GM12878 (cell line): ENCODE measurements at regions not wholly inside any gene's neighbourhood (a gene's known extent, or its start where the extent isn't known, plus 50 kb on each side); places are given as distances from the start of the nearest gene placed in this dataset.
A peak's percentile ranks its signal among the peaks of the same experiment; 100 is the strongest.

Experiments used
- ATAC-seq: fragments of 200-7000 bp; cut with Tn5 transposase; 3 replicates; pipeline ENCODE4 v1.9.1; 2020; ENCODE audit warnings: mild to moderate bottlenecking, moderate library complexity
- BruUV-seq: library from RNA; stranded (reverse); fragments of 400-500 nt; replicated peaks from 2 replicates; lab custom pipeline; 2021; lab: Mats Ljungman, UMichigan
- CTCF ChIA-PET: fragments of 300-600 bp; sonication (Branson Sonifier 250); formaldehyde crosslinking; extraction: SDS; loops from one replicate; lab custom pipeline; 2021; ENCODE audit warnings: inconsistent platforms; lab: Yijun Ruan, JAX
- POLR2A ChIA-PET: fragments of 350-600 bp; formaldehyde crosslinking; extraction: SDS; loops from one replicate; lab custom pipeline; 2021; ENCODE audit warnings: inconsistent platforms; lab: Charles Lee
- RAD21 ChIA-PET: fragments of 300-600 bp; sonication (Branson Sonifier 250); formaldehyde crosslinking; loops from one replicate; lab custom pipeline; 2023; ENCODE audit warnings: antibody characterized with exemption; ENCODE audit not compliant: unreplicated experiment; lab: Charles Lee
- SMC1A ChIA-PET: fragments of 300-600 bp; sonication (Branson Sonifier 250); formaldehyde crosslinking; loops from one replicate; lab custom pipeline; 2023; ENCODE audit not compliant: unreplicated experiment, uncharacterized antibody; lab: Charles Lee
- DNase-seq: peaks from one replicate; pipeline ENCODE4 v3.0.0-alpha.2; 2011; ENCODE audit warnings: low read depth, low spot score
- FAIRE-seq: peaks from 3 replicates; lab custom pipeline; 2011; peaks lifted over from hg19 to GRCh38; lab: Jason Lieb, UNC
- H2AFZ ChIP-seq: 2 replicates; pipeline ENCODE4 v1.6.0; 2011; ENCODE audit warnings: low read depth, low read length, control low read depth; ENCODE audit not compliant: control insufficient read depth
- H3K27ac ChIP-seq: 2 replicates; pipeline ENCODE4 v1.5.1; 2011; ENCODE audit warnings: control low read depth; ENCODE audit not compliant: control insufficient read depth, insufficient read depth
- H3K27me3 ChIP-seq, 2 experiments: replicated peaks in 1 of 2; 2 replicates each; pipeline versions ENCODE4 v1.6.0 to v1.6.1; 2011; ENCODE audit warnings: low read length in 1 of 2; ENCODE audit not compliant: control insufficient read depth in 2 of 2, insufficient read depth in 2 of 2
- H3K36me3 ChIP-seq, 2 experiments: 2 replicates each; pipeline ENCODE4 v1.5.1; 2011; ENCODE audit warnings: low read length in 1 of 2; ENCODE audit not compliant: control insufficient read depth in 2 of 2, insufficient read depth in 2 of 2
- H3K4me1 ChIP-seq: 2 replicates; pipeline ENCODE4 v1.6.1; 2011; ENCODE audit warnings: mild to moderate bottlenecking, low read length, moderate library complexity, mixed read lengths; ENCODE audit not compliant: control insufficient read depth, insufficient read depth
- H3K4me2 ChIP-seq: 2 replicates; pipeline ENCODE4 v1.6.0; 2011; ENCODE audit warnings: control low read depth; ENCODE audit not compliant: control insufficient read depth, insufficient read depth
- H3K4me3 ChIP-seq: fragments of 200-600 bp; sonication (generic); 2 replicates; pipeline ENCODE4 v1.5.1; 2016
- H3K79me2 ChIP-seq: 2 replicates; pipeline ENCODE4 v1.6.0; 2011; ENCODE audit warnings: low read length; ENCODE audit not compliant: control insufficient read depth, insufficient read depth
- H3K9ac ChIP-seq: 2 replicates; pipeline ENCODE4 v1.8.0; 2011; ENCODE audit warnings: low read length, control low read depth, mixed read lengths; ENCODE audit not compliant: control insufficient read depth, insufficient read depth
- H3K9me3 ChIP-seq: replicated peaks from 3 replicates; pipeline ENCODE4 v1.5.1; 2011; ENCODE audit warnings: mild to moderate bottlenecking, low read length; ENCODE audit not compliant: control insufficient read depth, insufficient read depth
- H4K20me1 ChIP-seq: 2 replicates; pipeline ENCODE4 v1.6.0; 2011; ENCODE audit not compliant: control insufficient read depth, insufficient read depth
- HDGF ChIP-seq: fragments of 450-650 bp; IDR thresholded peaks from 2 replicates; pipeline ENCODE4 v1.6.1; 2016; ENCODE audit warnings: antibody characterized with exemption
- PKNOX1 ChIP-seq: fragments of 450-650 bp; IDR thresholded peaks from 2 replicates; pipeline ENCODE4 v1.6.1; 2016; ENCODE audit warnings: mild to moderate bottlenecking
- ZBTB33 ChIP-seq: fragments of 450-650 bp; IDR thresholded peaks from 2 replicates; pipeline ENCODE4 v1.6.1; 2017; ENCODE audit warnings: mild to moderate bottlenecking
- WGBS: methylation state at CpG from one replicate; pipeline ENCODE4 v1.1.6; 2016; ENCODE audit warnings: low lambda C conversion rate; ENCODE audit not compliant: insufficient replicate concordance, insufficient coverage; ENCODE audit errors: missing lambda C conversion rate; 5-methylcytosine and 5-hydroxymethylcytosine counted together
- in situ Hi-C: fragments of 300-500 bp; cut with MboI; formaldehyde crosslinking; loops from 9 replicates; pipeline ENCODE4 v1.14.3; 2018; ENCODE audit warnings: mixed read lengths
- intact Hi-C: fragments of 100-400 bp; cut with micrococcal nuclease; formaldehyde crosslinking; loops from one replicate; pipeline ENCODE4 v1.14.2; 2022; ENCODE audit not compliant: unreplicated experiment
- TF ChIP-seq, protein P1 (sequence below): fragments of 450-650 bp; conservative IDR thresholded peaks from 2 replicates; pipeline ENCODE4 v1.6.1; 2017; ENCODE audit warnings: mild to moderate bottlenecking, moderate library complexity

- in situ Hi-C loops = no loop called here
- WGBS = 67% methylated on average over 5 of the region's 8 CpGs
- no peak overlapping the region for H3K4me3 ChIP-seq
These were observed 68.5 kb downstream of the CXCL12 start for GRCh38 chr10:44316187-44316921.

More at GRCh38 chr10:44316187-44316921, 68.5 kb downstream of the CXCL12 start:
- H3K36me3 ChIP-seq = no peaks in the 10 kb centered on the region
- no peaks in the 10 kb centered on the region for H3K79me2 ChIP-seq
- 0 out of 2 replicates have a peak overlapping the region, but pooled peaks have one; percentile 9 for H3K4me2 ChIP-seq
- no TSS peak for BruUV-seq
- intact Hi-C loops = no loop called here
- CTCF ChIA-PET = no interaction called here
- TF ChIP-seq, protein P1, sequence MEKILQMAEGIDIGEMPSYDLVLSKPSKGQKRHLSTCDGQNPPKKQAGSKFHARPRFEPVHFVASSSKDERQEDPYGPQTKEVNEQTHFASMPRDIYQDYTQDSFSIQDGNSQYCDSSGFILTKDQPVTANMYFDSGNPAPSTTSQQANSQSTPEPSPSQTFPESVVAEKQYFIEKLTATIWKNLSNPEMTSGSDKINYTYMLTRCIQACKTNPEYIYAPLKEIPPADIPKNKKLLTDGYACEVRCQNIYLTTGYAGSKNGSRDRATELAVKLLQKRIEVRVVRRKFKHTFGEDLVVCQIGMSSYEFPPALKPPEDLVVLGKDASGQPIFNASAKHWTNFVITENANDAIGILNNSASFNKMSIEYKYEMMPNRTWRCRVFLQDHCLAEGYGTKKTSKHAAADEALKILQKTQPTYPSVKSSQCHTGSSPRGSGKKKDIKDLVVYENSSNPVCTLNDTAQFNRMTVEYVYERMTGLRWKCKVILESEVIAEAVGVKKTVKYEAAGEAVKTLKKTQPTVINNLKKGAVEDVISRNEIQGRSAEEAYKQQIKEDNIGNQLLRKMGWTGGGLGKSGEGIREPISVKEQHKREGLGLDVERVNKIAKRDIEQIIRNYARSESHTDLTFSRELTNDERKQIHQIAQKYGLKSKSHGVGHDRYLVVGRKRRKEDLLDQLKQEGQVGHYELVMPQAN = no peak
- TF ChIP-seq PKNOX1 (no peak), ZBTB33 (no peak), HDGF (0 out of 2 replicates have a peak, but pooled peaks have one; percentile 71)
- TF ChIP-seq, all 136 proteins: peak for 1
- H3K27me3 ChIP-seq = no peaks in the 10 kb centered on the region
- H3K9me3 ChIP-seq = no peaks in the 10 kb centered on the region; the same call in 1 of the 3 replicates
- H3K9ac ChIP-seq = no peak overlapping the region
- no peaks in the 10 kb centered on the region for H4K20me1 ChIP-seq
- no peak for FAIRE-seq
- H3K4me1 ChIP-seq = peaks cover 8% of the 10 kb centered on the region
- DNase-seq = no peak
- H2AFZ ChIP-seq = no peak overlapping the region
- H3K27ac ChIP-seq = no peak overlapping the region
- peak; percentile 88 for ATAC-seq
- ChIA-PET SMC1A (interaction anchor here (1.3 kb wide), 1 partner anchor 281 kb away, joined by 3 read pairs; no protein-coding TSS in a partner anchor), RAD21 (interaction anchor here (1.0 kb wide), 1 partner anchor 15 kb away, joined by 3 read pairs; no protein-coding TSS in a partner anchor), POLR2A (interaction anchor here (0.5 to 0.6 kb wide), 2 partner anchors 288 to 1397 kb away, joined by 5 to 6 read pairs; no protein-coding TSS in a partner anchor)
